Mammary epithelial cell (primary cell): ENCODE measurements at regions not wholly inside any gene's neighbourhood (a gene's known extent, or its start where the extent isn't known, plus 50 kb on each side); places are given as distances from the start of the nearest gene placed in this dataset.

Experiments
- CTCF ChIP-seq, 2 donors: IDR thresholded peaks in 1 of 2; conservative IDR thresholded peaks in 1 of 2; 2 replicates each; pipeline ENCODE4 v1.5.1; 2011 to 2012; ENCODE audit warnings: inconsistent platforms in 2 of 2, low read length in 2 of 2, mild to moderate bottlenecking in 2 of 2, control low read depth in 1 of 2, low read depth in 1 of 2; ENCODE audit not compliant: insufficient read depth in 1 of 2; ENCODE audit errors: extremely low read depth in 1 of 2
- EZH2 ChIP-seq: IDR thresholded peaks from 2 replicates; pipeline ENCODE4 v1.6.1; 2012; ENCODE audit warnings: low read length, inconsistent platforms, borderline replicate concordance

GRCh38 chr1:81312272-81312754, 488.4 kb upstream of the ADGRL2 start:
- TF ChIP-seq CTCF (conservative IDR thresholded peaks at IDR 0.05 in 1 of 2, IDR thresholded peaks at IDR 0.05 in 1 of 2; ENCODE audit: extremely low read depth in 1 of 2, insufficient read depth in 1 of 2, low read depth in 1 of 2, low read length in 2 of 2) (no peak), EZH2 (no peak)
